Activated CD4-positive, alpha-beta T cell treated with anti-CD3 and anti-CD28 coated beads for 36 hours (primary cell): ENCODE measurements at regions not wholly inside any gene's neighbourhood (a gene's known extent, or its start where the extent isn't known, plus 50 kb on each side); places are given as distances from the start of the nearest gene placed in this dataset.

Experiments used
- ATAC-seq: fragments of 200-7000 bp; cut with Tn5 transposase; one replicate; pipeline ENCODE4 v1.10.0; 2021; ENCODE audit warnings: mild to moderate bottlenecking, moderate library complexity
- CTCF ChIA-PET: fragments of 350-600 bp; sonication (Branson Sonifier 250); formaldehyde crosslinking; loops from one replicate; lab custom pipeline; 2021; ENCODE audit warnings: antibody characterized with exemption; lab: Charles Lee
- POLR2A ChIA-PET: fragments of 350-600 bp; sonication (Branson Sonifier 250); formaldehyde crosslinking; loops from one replicate; lab custom pipeline; 2021; ENCODE audit warnings: antibody characterized with exemption, inconsistent platforms; lab: Charles Lee
- DNase-seq: peaks from one replicate; pipeline ENCODE4 v3.0.0-alpha.2; 2020
- H3K27ac Mint-ChIP-seq: one replicate; pipeline ENCODE4 v1.8.0; 2021; ENCODE audit warnings: mixed read lengths
- H3K27me3 Mint-ChIP-seq: one replicate; pipeline ENCODE4 v1.8.0; 2021; ENCODE audit warnings: mixed read lengths
- H3K36me3 Mint-ChIP-seq: one replicate; pipeline ENCODE4 v1.8.0; 2021; ENCODE audit warnings: low read depth, mixed read lengths
- H3K4me1 Mint-ChIP-seq: one replicate; pipeline ENCODE4 v1.8.0; 2021; ENCODE audit warnings: mixed read lengths
- H3K4me3 Mint-ChIP-seq: one replicate; pipeline ENCODE4 v1.8.0; 2021; ENCODE audit warnings: mild to moderate bottlenecking, moderate library complexity, mixed read lengths
- H3K9me3 Mint-ChIP-seq: one replicate; pipeline ENCODE4 v1.8.0; 2021; ENCODE audit warnings: low read depth, mixed read lengths
- intact Hi-C, 2 experiments: fragments of 100-400 bp; cut with DNase I in 1 of 2; cut with micrococcal nuclease in 1 of 2; formaldehyde crosslinking; loops; one replicate each; pipeline versions ENCODE4 v1.14.2 to v1.15.1; 2022 to 2024; cut with DNase I, micrococcal nuclease

- Mint-ChIP-seq H3K36me3 (no peaks in the 10 kb centered on the region), H3K27ac (no peak overlapping the region), H3K9me3 (no peaks in the 10 kb centered on the region), H3K4me1 (no peaks in the 10 kb centered on the region), H3K27me3 (peaks cover 10% of the 10 kb centered on the region), H3K4me3 (no peak overlapping the region)
- peak; percentile 72 for ATAC-seq
- ChIA-PET CTCF (interaction anchor here (0.7 kb wide), 1 partner anchor 19 kb away, joined by 3 read pairs; no protein-coding TSS in a partner anchor), POLR2A (no interaction called here)
- peak; percentile 53 for DNase-seq
- intact Hi-C loops, result loop anchor here in 1 of 2 experiments (5.0 kb wide), 1 partner anchor 49 kb away; no protein-coding TSS in a partner anchor
These were observed 120.7 kb upstream of the TOP3B start for GRCh38 chr22:22103078-22103875.

- ATAC-seq, result peak; percentile 69
- no peak overlapping the region for H3K4me3 Mint-ChIP-seq
- intact Hi-C loops, result loop anchor here in 1 of 2 experiments (5.0 kb wide), 1 partner anchor 52 kb away; no protein-coding TSS in a partner anchor
- H3K36me3 Mint-ChIP-seq, result no peaks in the 10 kb centered on the region
- POLR2A ChIA-PET, result no interaction called here
- no peak overlapping the region for H3K27ac Mint-ChIP-seq
- no peaks in the 10 kb centered on the region for H3K9me3 Mint-ChIP-seq
- CTCF ChIA-PET, result interaction anchor here (0.7 to 1.2 kb wide), 3 partner anchors 10 to 133 kb away, joined by 3 read pairs; no protein-coding TSS in a partner anchor
- peaks cover 21% of the 10 kb centered on the region for H3K27me3 Mint-ChIP-seq
- peak; percentile 38 for DNase-seq
- H3K4me1 Mint-ChIP-seq, result no peaks in the 10 kb centered on the region
These were observed 117.5 kb upstream of the TOP3B start for GRCh38 chr22:22099833-22100812.

- CTCF ChIA-PET, result interaction anchor here (0.7 kb wide), 1 partner anchor 299 kb away, joined by 3 read pairs; no protein-coding TSS in a partner anchor
These were observed 116.6 kb upstream of the TOP3B start for GRCh38 chr22:22099194-22099486.

GRCh38 chr22:22098457-22099193 lies 116.0 kb upstream of the TOP3B start:
- H3K27ac Mint-ChIP-seq, result no peak overlapping the region
- ChIA-PET CTCF (interaction anchor here (0.7 kb wide), 1 partner anchor 300 kb away, joined by 3 read pairs; no protein-coding TSS in a partner anchor), POLR2A (no interaction called here)
- no peaks in the 10 kb centered on the region for H3K4me1 Mint-ChIP-seq
- no peaks in the 10 kb centered on the region for H3K36me3 Mint-ChIP-seq
- intact Hi-C loops, result no loop called here
- peaks cover 31% of the 10 kb centered on the region for H3K27me3 Mint-ChIP-seq
- H3K4me3 Mint-ChIP-seq, result no peak overlapping the region
- no peaks in the 10 kb centered on the region for H3K9me3 Mint-ChIP-seq
- no peak for DNase-seq
- no peak for ATAC-seq

More at GRCh38 chr22:22099194-22099486, 116.6 kb upstream of the TOP3B start:
- Mint-ChIP-seq H3K4me3 (no peak overlapping the region), H3K27ac (no peak overlapping the region), H3K4me1 (no peaks in the 10 kb centered on the region), H3K27me3 (peaks cover 27% of the 10 kb centered on the region), H3K36me3 (no peaks in the 10 kb centered on the region), H3K9me3 (no peaks in the 10 kb centered on the region)
- ATAC-seq, result no peak
- POLR2A ChIA-PET, result no interaction called here
- intact Hi-C loops, result no loop called here
- DNase-seq, result no peak

- Mint-ChIP-seq H3K36me3 (no peaks in the 10 kb centered on the region), H3K4me3 (no peak overlapping the region), H3K27ac (no peak overlapping the region), H3K27me3 (peaks cover 37% of the 10 kb centered on the region), H3K9me3 (no peaks in the 10 kb centered on the region), H3K4me1 (peaks cover 8% of the 10 kb centered on the region)
- DNase-seq (no peak), ATAC-seq (no peak)
- ChIA-PET CTCF (interaction anchor here (0.7 kb wide), 1 partner anchor 259 kb away, joined by 4 read pairs; no protein-coding TSS in a partner anchor), POLR2A (no interaction called here)
- intact Hi-C loops, result no loop called here
These were observed 115.2 kb upstream of the TOP3B start for GRCh38 chr22:22097727-22098228.

GRCh38 chr22:22094921-22095320 lies 112.3 kb upstream of the TOP3B start:
- POLR2A ChIA-PET, result no interaction called here
- CTCF ChIA-PET, result no interaction called here
- ATAC-seq (no peak), DNase-seq (no peak)
- Mint-ChIP-seq H3K27ac (no peak overlapping the region), H3K4me1 (peaks cover 11% of the 10 kb centered on the region), H3K27me3 (peaks cover 45% of the 10 kb centered on the region), H3K36me3 (no peaks in the 10 kb centered on the region), H3K9me3 (no peaks in the 10 kb centered on the region), H3K4me3 (no peak overlapping the region)
- intact Hi-C loops, result no loop called here

- intact Hi-C loops, result no loop called here
- Mint-ChIP-seq H3K27me3 (peaks cover 45% of the 10 kb centered on the region), H3K4me3 (no peak overlapping the region), H3K4me1 (peaks cover 11% of the 10 kb centered on the region), H3K9me3 (no peaks in the 10 kb centered on the region), H3K36me3 (no peaks in the 10 kb centered on the region), H3K27ac (no peak overlapping the region)
- ATAC-seq (no peak), DNase-seq (no peak)
- CTCF ChIA-PET, result no interaction called here
- POLR2A ChIA-PET, result no interaction called here
These were observed 111.9 kb upstream of the TOP3B start for GRCh38 chr22:22094514-22094913.

GRCh38 chr22:22093743-22094142 lies 111.2 kb upstream of the TOP3B start:
- ChIA-PET POLR2A (no interaction called here), CTCF (no interaction called here)
- ATAC-seq (no peak), DNase-seq (no peak)
- Mint-ChIP-seq H3K4me3 (no peak overlapping the region), H3K4me1 (peaks cover 11% of the 10 kb centered on the region), H3K9me3 (no peaks in the 10 kb centered on the region), H3K27me3 (peaks cover 42% of the 10 kb centered on the region), H3K36me3 (no peaks in the 10 kb centered on the region), H3K27ac (no peak overlapping the region)
- intact Hi-C loops, result no loop called here

GRCh38 chr22:22092974-22093373 lies 110.4 kb upstream of the TOP3B start:
- ChIA-PET CTCF (no interaction called here), POLR2A (no interaction called here)
- intact Hi-C loops, result no loop called here
- DNase-seq (no peak), ATAC-seq (peak; percentile 72)
- H3K4me1 Mint-ChIP-seq, result peaks cover 11% of the 10 kb centered on the region
- peaks cover 49% of the 10 kb centered on the region for H3K27me3 Mint-ChIP-seq
- no peak overlapping the region for H3K4me3 Mint-ChIP-seq
- H3K36me3 Mint-ChIP-seq, result no peaks in the 10 kb centered on the region
- no peaks in the 10 kb centered on the region for H3K9me3 Mint-ChIP-seq
- no peak overlapping the region for H3K27ac Mint-ChIP-seq

GRCh38 chr22:22092101-22092500 lies 109.5 kb upstream of the TOP3B start:
- ChIA-PET CTCF (no interaction called here), POLR2A (no interaction called here)
- ATAC-seq, result no peak
- Mint-ChIP-seq H3K9me3 (no peaks in the 10 kb centered on the region), H3K27ac (no peak overlapping the region), H3K4me3 (no peak overlapping the region), H3K36me3 (no peaks in the 10 kb centered on the region), H3K4me1 (peaks cover 11% of the 10 kb centered on the region), H3K27me3 (peaks cover 46% of the 10 kb centered on the region)
- intact Hi-C loops, result no loop called here
- DNase-seq, result no peak

GRCh38 chr22:22091400-22091878 lies 108.9 kb upstream of the TOP3B start:
- Mint-ChIP-seq H3K27ac (no peak overlapping the region), H3K9me3 (no peaks in the 10 kb centered on the region), H3K4me3 (no peak overlapping the region), H3K4me1 (peaks cover 11% of the 10 kb centered on the region), H3K36me3 (no peaks in the 10 kb centered on the region), H3K27me3 (peaks cover 43% of the 10 kb centered on the region)
- ChIA-PET POLR2A (no interaction called here), CTCF (no interaction called here)
- intact Hi-C loops, result no loop called here
- DNase-seq, result no peak
- ATAC-seq, result no peak
